Vagina (tissue), 2 donors: ENCODE measurements at regions not wholly inside any gene's neighbourhood (a gene's known extent, or its start where the extent isn't known, plus 50 kb on each side); places are given as distances from the start of the nearest gene placed in this dataset.
"Not testable (repeated sequence)": the region's sequence is repeated elsewhere in the genome, so short reads cannot be mapped to it uniquely, and the experiment has no call there.

ENCODE experiments used
- CTCF ChIP-seq, 3 experiments: fragments of 450-650 bp in 2 of 3; fragments of 200-600 bp in 1 of 3; sonication (generic) in 1 of 3; IDR thresholded peaks; one replicate each; pipeline ENCODE4 v1.5.1; 2017 to 2019; ENCODE audit warnings: antibody characterized with exemption in 3 of 3, mild to moderate bottlenecking in 2 of 3, moderate library complexity in 2 of 3
- POLR2A ChIP-seq, 2 donors: fragments of 450-650 bp; IDR thresholded peaks; one replicate each; pipeline ENCODE4 v1.6.1; 2017; ENCODE audit warnings: antibody characterized with exemption in 2 of 2, mild to moderate bottlenecking in 2 of 2, moderate library complexity in 2 of 2
- POLR2AphosphoS5 ChIP-seq, 2 donors: sonication (generic); formaldehyde crosslinking; IDR thresholded peaks; one replicate each; pipeline ENCODE4 v1.9.0; 2017; ENCODE audit warnings: antibody characterized with exemption in 2 of 2, mild to moderate bottlenecking in 2 of 2, low read depth in 1 of 2; ENCODE audit not compliant: insufficient read depth in 1 of 2

- TF ChIP-seq CTCF (IDR thresholded peaks at IDR 0.05); POLR2A (IDR thresholded peaks at IDR 0.05); POLR2AphosphoS5 (IDR thresholded peaks at IDR 0.05; ENCODE audit: insufficient read depth in 1 of 2, low read depth in 1 of 2): not testable (repeated sequence)
Observed at GRCh38 chr9:67091104-67091503, 98.8 kb upstream of the SPATA31A3 start.
